GM12865 (cell line): ENCODE measurements at regions not wholly inside any gene's neighbourhood (a gene's known extent, or its start where the extent isn't known, plus 50 kb on each side); places are given as distances from the start of the nearest gene placed in this dataset.

Experiments
- DNase-seq: peaks from one replicate; pipeline ENCODE4 v3.0.0; 2010; ENCODE audit warnings: low read depth
- H3K4me3 ChIP-seq: 2 replicates; pipeline ENCODE4 v1.5.1; 2011; ENCODE audit warnings: mild to moderate bottlenecking, low read depth, low read length, control low read depth
- TF ChIP-seq, protein P1 (sequence below): IDR thresholded peaks from 2 replicates; pipeline ENCODE4 v1.5.1; 2011; ENCODE audit warnings: low read length, control low read depth, low read depth, inconsistent platforms; ENCODE audit not compliant: insufficient read depth; ENCODE audit errors: missing control alignments

DNA sequence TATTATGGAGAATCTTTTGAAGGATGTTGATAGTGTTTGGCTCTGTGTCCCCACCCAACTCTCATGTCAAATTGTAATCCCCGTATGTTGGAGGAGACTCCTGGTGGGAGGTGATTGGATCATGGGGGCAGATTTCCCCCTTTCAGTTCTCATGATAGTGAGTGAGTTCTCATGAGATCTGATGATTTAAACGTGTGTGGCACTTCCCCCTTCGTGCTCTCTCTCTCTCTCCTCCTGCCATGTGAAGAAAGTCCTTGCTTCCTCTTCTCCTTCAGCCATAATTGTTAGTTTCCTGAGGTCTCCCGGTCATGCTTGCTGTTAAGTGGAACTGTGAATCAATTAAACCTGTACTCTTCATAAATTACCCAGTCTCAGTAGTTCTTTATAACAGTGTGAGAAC is 166.1 kb upstream of the NUDT6 start:
- DNase-seq = no peak
- TF ChIP-seq, protein P1, sequence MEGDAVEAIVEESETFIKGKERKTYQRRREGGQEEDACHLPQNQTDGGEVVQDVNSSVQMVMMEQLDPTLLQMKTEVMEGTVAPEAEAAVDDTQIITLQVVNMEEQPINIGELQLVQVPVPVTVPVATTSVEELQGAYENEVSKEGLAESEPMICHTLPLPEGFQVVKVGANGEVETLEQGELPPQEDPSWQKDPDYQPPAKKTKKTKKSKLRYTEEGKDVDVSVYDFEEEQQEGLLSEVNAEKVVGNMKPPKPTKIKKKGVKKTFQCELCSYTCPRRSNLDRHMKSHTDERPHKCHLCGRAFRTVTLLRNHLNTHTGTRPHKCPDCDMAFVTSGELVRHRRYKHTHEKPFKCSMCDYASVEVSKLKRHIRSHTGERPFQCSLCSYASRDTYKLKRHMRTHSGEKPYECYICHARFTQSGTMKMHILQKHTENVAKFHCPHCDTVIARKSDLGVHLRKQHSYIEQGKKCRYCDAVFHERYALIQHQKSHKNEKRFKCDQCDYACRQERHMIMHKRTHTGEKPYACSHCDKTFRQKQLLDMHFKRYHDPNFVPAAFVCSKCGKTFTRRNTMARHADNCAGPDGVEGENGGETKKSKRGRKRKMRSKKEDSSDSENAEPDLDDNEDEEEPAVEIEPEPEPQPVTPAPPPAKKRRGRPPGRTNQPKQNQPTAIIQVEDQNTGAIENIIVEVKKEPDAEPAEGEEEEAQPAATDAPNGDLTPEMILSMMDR = no peak
- no peak overlapping the region for H3K4me3 ChIP-seq

DNA sequence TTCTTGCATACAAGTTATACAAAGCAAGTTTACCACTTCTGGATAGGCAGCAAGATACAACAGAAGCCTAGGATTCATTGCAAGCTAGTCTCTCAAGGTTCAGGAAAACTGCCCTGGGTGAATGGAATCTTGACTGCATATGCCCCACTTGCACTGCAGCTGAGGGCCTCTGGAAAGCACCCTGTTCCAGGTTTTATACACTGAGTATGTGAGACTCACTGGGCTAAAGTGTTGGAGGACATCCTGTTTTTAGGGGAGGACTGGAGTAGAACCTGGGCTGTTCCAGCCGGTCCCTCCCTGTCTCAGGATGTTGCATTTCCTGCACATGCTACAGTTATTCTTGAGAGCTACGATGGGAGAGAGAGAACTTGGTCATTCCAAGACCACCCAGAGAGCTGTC is 168.5 kb upstream of the NUDT6 start:
- no peak for DNase-seq
- TF ChIP-seq, protein P1 = no peak
- no peak overlapping the region for H3K4me3 ChIP-seq

DNA sequence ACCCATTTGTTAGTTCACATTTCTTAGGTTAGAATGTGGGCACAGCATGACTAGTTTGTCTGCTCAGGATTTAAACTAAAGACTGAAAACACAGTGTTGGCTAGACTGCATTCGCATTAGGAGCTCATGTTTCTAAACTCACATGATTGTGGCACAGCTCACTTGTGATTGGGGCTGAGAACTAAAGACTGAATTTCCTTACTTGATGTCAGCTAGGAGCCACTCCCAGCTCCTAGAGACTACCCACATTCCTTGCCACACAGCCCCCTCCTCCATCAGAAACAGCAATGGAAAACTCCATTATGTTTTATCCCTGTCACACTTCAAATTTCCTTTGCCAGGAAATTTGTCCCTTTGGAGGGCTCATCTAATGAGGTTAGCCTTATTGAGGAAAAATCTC is 170.2 kb upstream of the NUDT6 start:
- no peak overlapping the region for H3K4me3 ChIP-seq
- TF ChIP-seq, protein P1 = no peak
- DNase-seq = no peak

DNA sequence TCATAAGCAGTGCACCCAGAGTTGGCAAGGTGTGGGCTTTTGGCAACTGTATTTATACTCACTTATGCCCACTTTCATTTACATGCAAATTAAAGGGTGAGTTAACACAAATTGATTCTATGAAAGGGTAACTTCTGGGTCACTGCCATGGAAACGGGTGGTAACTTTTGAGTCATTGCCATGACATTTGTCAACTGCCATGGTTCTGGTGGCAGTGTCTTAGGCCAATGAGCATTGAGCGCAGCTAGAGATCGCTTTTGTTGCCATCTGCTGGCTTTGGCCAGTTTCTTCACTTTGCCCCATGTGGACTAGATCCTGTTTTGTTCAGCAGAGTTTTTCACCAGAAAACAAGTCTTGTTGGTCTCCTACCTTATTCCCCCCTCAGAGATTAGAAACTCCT is 170.8 kb upstream of the NUDT6 start:
- TF ChIP-seq, protein P1 = no peak
- DNase-seq = no peak
- H3K4me3 ChIP-seq = no peak overlapping the region

DNA sequence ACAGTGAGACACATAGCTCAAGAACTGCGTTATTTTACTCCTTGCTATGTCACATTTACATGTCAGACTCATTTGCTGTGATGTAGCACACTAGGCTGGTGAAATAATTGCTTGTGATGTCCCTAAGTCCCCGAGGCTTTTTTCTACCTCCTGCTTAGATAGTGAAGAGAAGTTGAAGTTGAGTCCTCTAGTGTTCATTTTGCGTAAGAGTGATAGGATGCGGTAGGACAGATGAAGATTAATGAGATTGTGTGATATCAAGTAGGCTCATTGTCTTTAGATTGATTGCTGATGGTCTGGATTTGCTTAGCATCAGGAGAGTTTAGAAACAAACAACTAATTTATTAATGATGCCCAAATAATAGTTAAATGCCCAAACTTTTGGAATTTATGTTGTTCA is 173.6 kb upstream of the NUDT6 start:
- no peak for DNase-seq
- TF ChIP-seq, protein P1 = no peak
- no peak overlapping the region for H3K4me3 ChIP-seq

DNA sequence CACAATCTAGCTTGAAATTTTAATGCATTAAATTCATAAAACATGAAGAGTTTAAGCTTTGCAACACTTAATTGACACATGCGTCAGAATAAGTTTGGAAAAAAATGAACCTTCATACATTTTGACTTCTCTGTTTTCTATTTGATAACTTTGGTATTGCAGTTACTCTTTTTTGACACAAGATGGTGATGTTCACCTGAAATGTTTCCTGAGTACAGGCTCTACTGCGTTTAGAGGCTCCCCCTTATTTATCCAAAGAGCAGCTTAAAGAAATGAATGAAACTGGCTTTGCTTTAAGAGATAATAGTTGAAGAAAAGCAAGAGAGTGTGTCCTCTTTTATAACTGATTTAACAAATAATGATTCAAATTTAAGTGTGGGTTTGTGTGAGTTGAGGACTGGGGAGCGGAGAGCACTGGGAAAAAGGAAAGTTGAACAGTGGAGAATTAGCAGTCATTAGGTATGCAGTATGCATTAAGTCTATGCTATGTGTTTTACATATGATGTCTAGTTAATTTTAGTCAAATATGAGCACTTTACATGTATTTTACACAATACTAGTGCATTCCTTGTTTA is 180.6 kb upstream of the NUDT6 start:
- H3K4me3 ChIP-seq = no peak overlapping the region
- TF ChIP-seq, protein P1 = peak; percentile 49
- peak; percentile 52 for DNase-seq

DNA sequence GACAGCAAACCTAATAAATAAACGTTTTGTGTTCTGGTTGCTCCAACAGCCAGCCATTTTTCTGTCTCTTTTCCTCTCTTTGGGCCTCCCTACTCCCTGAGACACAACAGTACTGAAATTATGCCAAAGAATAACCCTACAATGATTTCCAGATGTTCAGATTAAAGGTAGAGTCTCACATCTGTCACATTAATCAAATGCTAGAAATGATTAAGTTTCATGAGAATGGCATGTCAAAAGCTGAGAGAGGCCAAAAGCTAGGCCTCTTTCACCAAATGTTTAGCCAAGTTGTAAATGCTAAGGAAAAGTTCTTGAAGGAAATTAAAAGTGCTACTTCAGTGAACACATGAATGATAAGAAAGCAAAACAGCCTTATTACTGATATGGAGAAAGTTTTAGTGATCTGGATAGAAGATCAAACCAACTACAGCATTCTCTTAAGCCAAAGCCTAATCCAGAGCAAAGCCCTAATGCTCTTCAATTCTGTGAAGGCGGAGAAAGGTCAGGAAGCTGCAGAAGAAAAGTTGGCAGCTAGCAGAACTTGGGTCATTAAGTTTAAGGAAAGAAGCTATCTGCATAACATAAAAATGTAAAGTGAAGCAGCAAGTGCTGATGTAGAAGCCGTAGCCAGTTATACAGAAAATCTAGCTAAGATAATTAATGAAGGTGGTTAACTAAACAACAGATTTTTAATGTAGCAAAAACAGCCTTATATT is 182.1 kb upstream of the NUDT6 start:
- no peak overlapping the region for H3K4me3 ChIP-seq
- DNase-seq = no peak
- TF ChIP-seq, protein P1 = no peak
